ENCODE measurements at regions not wholly inside any gene's neighbourhood (a gene's known extent, or its start where the extent isn't known, plus 50 kb on each side); places are given as distances from the start of the nearest gene placed in this dataset.
"Not testable (repeated sequence)": the region's sequence is repeated elsewhere in the genome, so short reads cannot be mapped to it uniquely, and the experiment has no call there.

- peaks cover 0 to 4% (median 0%) of the 10 kb centered on the region in 3 donors for H3K9me3 ChIP-seq
- TF ChIP-seq, protein P1, sequence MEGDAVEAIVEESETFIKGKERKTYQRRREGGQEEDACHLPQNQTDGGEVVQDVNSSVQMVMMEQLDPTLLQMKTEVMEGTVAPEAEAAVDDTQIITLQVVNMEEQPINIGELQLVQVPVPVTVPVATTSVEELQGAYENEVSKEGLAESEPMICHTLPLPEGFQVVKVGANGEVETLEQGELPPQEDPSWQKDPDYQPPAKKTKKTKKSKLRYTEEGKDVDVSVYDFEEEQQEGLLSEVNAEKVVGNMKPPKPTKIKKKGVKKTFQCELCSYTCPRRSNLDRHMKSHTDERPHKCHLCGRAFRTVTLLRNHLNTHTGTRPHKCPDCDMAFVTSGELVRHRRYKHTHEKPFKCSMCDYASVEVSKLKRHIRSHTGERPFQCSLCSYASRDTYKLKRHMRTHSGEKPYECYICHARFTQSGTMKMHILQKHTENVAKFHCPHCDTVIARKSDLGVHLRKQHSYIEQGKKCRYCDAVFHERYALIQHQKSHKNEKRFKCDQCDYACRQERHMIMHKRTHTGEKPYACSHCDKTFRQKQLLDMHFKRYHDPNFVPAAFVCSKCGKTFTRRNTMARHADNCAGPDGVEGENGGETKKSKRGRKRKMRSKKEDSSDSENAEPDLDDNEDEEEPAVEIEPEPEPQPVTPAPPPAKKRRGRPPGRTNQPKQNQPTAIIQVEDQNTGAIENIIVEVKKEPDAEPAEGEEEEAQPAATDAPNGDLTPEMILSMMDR (IDR thresholded peaks at IDR 0.05), result no peak
- no peaks in the 10 kb centered on the region for H3K4me1 ChIP-seq
- no peak overlapping the region for H3K27ac ChIP-seq
- no peak overlapping the region for H3K4me3 ChIP-seq
- no peaks in the 10 kb centered on the region for H3K36me3 ChIP-seq
- no peaks in the 10 kb centered on the region for H3K27me3 ChIP-seq
- intact Hi-C loops (cut with DNase I; ENCODE audit: low total_unique reads), result loop anchor here (10.0 kb wide), 1 partner anchor 1260 kb away; no protein-coding TSS in a partner anchor
- DNase-seq, result no peak
These were observed 678.9 kb upstream of the LMO3 start for GRCh38 chr12:17284873-17285272.

DNA sequence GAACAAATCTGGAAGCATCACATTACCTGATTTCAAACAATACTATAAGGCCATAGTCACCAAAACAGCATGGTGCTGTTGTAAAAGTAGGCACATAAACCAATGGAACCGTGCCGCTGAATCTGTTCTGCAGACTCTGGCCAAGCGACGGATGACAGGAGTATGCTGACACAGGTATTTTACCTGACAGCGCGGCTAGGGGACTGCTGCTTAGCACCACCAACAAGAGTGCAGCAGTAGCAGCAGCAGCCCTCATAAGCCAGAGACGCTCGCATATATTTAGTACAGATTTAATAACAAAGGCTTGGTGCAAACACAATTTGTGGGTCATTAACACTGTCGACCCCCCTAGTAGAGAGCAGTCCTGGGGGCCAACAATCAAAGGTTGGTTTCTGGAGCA is 677.6 kb upstream of the LMO3 start:
- Histone ChIP-seq H3K36me3 (no peaks in the 10 kb centered on the region), H3K4me1 (no peaks in the 10 kb centered on the region), H3K4me3 (no peak overlapping the region), H3K9me3 (peaks cover 0 to 4% (median 0%) of the 10 kb centered on the region in 3 donors), H3K27ac (no peak overlapping the region), H3K27me3 (no peaks in the 10 kb centered on the region)
- intact Hi-C loops (cut with DNase I; ENCODE audit: low total_unique reads), result loop anchor here (10.0 kb wide), 1 partner anchor 1261 kb away; no protein-coding TSS in a partner anchor
- TF ChIP-seq, protein P1 (IDR thresholded peaks at IDR 0.05), result no peak
- no peak for DNase-seq

DNA sequence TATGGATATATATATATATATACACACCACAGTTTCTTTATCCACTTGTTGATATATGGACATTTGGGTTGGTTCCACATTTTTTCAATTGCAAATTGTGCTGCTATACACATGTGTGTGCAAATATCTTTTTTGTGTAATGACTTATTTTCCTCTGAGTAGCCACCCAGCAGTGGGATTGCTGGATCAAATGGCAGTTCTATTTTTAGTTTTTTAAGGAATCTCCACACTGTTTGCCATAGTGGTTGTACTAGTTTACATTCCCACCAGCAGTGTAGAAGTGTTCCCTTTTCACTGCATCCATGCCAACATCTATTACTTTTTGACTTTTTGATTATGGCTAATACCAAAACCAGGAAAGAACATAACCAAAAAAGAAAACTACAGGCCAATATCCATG is 676.2 kb upstream of the LMO3 start:
- H3K36me3 ChIP-seq, DNase-seq, H3K4me3 ChIP-seq, H3K27me3 ChIP-seq, H3K9me3 ChIP-seq, H3K4me1 ChIP-seq, H3K27ac ChIP-seq: not testable (repeated sequence)
- intact Hi-C loops (cut with DNase I; ENCODE audit: low total_unique reads), result loop anchor here (10.0 kb wide), 1 partner anchor 1263 kb away; no protein-coding TSS in a partner anchor

- intact Hi-C loops (cut with DNase I; ENCODE audit: low total_unique reads), result no loop called here
- TF ChIP-seq, protein P1 (IDR thresholded peaks at IDR 0.05), result no peak
These were observed 673.0 kb upstream of the LMO3 start for GRCh38 chr12:17278946-17279345.

DNA sequence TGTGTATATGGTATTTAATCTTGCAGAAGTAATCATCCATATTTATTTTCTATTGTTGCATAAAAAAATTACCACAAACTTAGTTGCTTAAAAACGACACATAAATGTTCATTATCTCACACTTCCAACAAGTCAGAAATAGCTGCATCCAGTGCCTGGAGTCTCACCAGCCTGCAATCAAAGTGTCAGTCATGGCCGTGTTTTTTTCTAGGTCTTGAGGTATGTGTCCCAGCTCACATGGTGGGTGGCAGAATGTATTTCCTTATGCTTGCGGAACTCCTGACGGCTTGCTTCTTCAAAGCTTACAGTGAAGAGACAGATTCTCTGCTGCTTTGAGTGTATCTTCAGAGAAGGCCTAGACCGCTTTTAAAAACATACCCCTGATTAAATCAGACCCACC is 670.2 kb upstream of the LMO3 start:
- Histone ChIP-seq H3K4me1 (no peaks in the 10 kb centered on the region), H3K4me3 (no peak overlapping the region), H3K27me3 (no peaks in the 10 kb centered on the region), H3K9me3 (no peaks in the 10 kb centered on the region), H3K36me3 (no peaks in the 10 kb centered on the region), H3K27ac (no peak overlapping the region)
- DNase-seq, result no peak
- intact Hi-C loops (cut with DNase I; ENCODE audit: low total_unique reads), result no loop called here
- TF ChIP-seq, protein P1 (IDR thresholded peaks at IDR 0.05), result no peak

More at GRCh38 chr12:17278946-17279345, 673.0 kb upstream of the LMO3 start:
- Histone ChIP-seq H3K9me3 (no peaks in the 10 kb centered on the region), H3K36me3 (no peaks in the 10 kb centered on the region), H3K27me3 (no peaks in the 10 kb centered on the region), H3K4me1 (no peaks in the 10 kb centered on the region), H3K27ac (no peak overlapping the region), H3K4me3 (no peak overlapping the region)
- DNase-seq, result no peak

DNA sequence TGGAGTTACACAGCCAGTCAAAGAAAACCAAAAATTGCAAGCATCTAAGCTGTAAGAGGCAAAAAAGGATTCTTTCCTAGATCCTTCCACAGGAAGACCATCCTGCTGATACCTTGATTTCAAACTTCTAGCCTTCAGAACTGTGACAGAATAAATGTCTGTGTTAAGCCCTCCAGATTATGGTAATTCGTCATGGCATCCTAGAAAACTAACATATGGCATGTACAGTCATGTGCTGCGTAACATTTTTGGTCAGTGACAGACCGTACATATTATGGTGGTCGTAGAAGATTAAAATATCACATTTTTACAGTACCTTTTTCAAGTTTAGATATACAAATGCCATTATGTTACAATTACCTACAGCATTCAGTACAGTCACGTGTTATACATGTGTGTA is 660.9 kb upstream of the LMO3 start:
- TF ChIP-seq, protein P1 (IDR thresholded peaks at IDR 0.05), result no peak
- Histone ChIP-seq H3K27me3 (no peaks in the 10 kb centered on the region), H3K9me3 (no peaks in the 10 kb centered on the region), H3K36me3 (no peaks in the 10 kb centered on the region), H3K4me1 (peaks cover 0 to 3% (median 0%) of the 10 kb centered on the region in 4 donors), H3K4me3 (no peak overlapping the region), H3K27ac (no peak overlapping the region)
- intact Hi-C loops (cut with DNase I; ENCODE audit: low total_unique reads), result no loop called here
- DNase-seq, result no peak

Data from tibial artery (tissue), 4 donors.